Calu3 (cell line): ENCODE measurements at regions not wholly inside any gene's neighbourhood (a gene's known extent, or its start where the extent isn't known, plus 50 kb on each side); places are given as distances from the start of the nearest gene placed in this dataset.

Experiments
- BruUV-seq: library from RNA; stranded (reverse); fragments of 400-500 nt; replicated peaks from 2 replicates; lab custom pipeline; 2021; lab: Mats Ljungman, UMichigan
- CTCF ChIA-PET: fragments of 300-600 bp; sonication (Branson Sonifier 250); formaldehyde crosslinking; loops from one replicate; lab custom pipeline; 2022; ENCODE audit warnings: antibody characterized with exemption; lab: Charles Lee
- DNase-seq: peaks from one replicate; pipeline ENCODE4 v3.0.0; 2022
- H3K27ac Mint-ChIP-seq: one replicate; pipeline ENCODE4 v1.8.0; 2022; ENCODE audit warnings: mixed read lengths; ENCODE audit not compliant: unreplicated experiment
- H3K27me3 Mint-ChIP-seq: one replicate; pipeline ENCODE4 v1.8.0; 2022; ENCODE audit warnings: mixed read lengths; ENCODE audit not compliant: unreplicated experiment
- H3K36me3 Mint-ChIP-seq: one replicate; pipeline ENCODE4 v1.8.0; 2022; ENCODE audit warnings: mild to moderate bottlenecking, moderate library complexity, mixed read lengths; ENCODE audit not compliant: insufficient read depth, unreplicated experiment
- H3K4me1 Mint-ChIP-seq: one replicate; pipeline ENCODE4 v1.8.0; 2022; ENCODE audit warnings: mild to moderate bottlenecking, low read depth, mixed read lengths; ENCODE audit not compliant: unreplicated experiment
- H3K4me3 Mint-ChIP-seq: one replicate; pipeline ENCODE4 v1.8.0; 2022; ENCODE audit warnings: mild to moderate bottlenecking, low read depth, moderate library complexity, mixed read lengths; ENCODE audit not compliant: unreplicated experiment
- H3K9me3 Mint-ChIP-seq: one replicate; pipeline ENCODE4 v1.8.0; 2022; ENCODE audit warnings: low read depth, mixed read lengths; ENCODE audit not compliant: unreplicated experiment
- CTCF ChIP-seq: fragments of 200-600 bp; IDR thresholded peaks from one replicate; pipeline ENCODE4 v1.8.0; 2022; ENCODE audit warnings: antibody characterized with exemption; ENCODE audit not compliant: unreplicated experiment
- intact Hi-C: fragments of 100-400 bp; cut with micrococcal nuclease; formaldehyde crosslinking; loops from one replicate; pipeline ENCODE4 v1.10.0; 2022; ENCODE audit not compliant: unreplicated experiment

GRCh38 chr9:23603311-23603710 lies 222.7 kb downstream of the ELAVL2 start:
- intact Hi-C loops = no loop called here
- H3K4me1 Mint-ChIP-seq = peaks cover 21% of the 10 kb centered on the region
- DNase-seq = no peak
- no peaks in the 10 kb centered on the region for H3K27me3 Mint-ChIP-seq
- no peak overlapping the region for H3K27ac Mint-ChIP-seq
- CTCF ChIA-PET = no interaction called here
- no peaks in the 10 kb centered on the region for H3K36me3 Mint-ChIP-seq
- H3K4me3 Mint-ChIP-seq = no peak overlapping the region
- H3K9me3 Mint-ChIP-seq = no peaks in the 10 kb centered on the region
- no TSS peak for BruUV-seq
- TF ChIP-seq CTCF = no peak

GRCh38 chr9:23606107-23606506 lies 219.9 kb downstream of the ELAVL2 start:
- CTCF ChIA-PET = no interaction called here
- DNase-seq = no peak
- Mint-ChIP-seq H3K4me1 (peaks cover 6% of the 10 kb centered on the region), H3K36me3 (no peaks in the 10 kb centered on the region), H3K27ac (no peak overlapping the region), H3K27me3 (no peaks in the 10 kb centered on the region), H3K9me3 (no peaks in the 10 kb centered on the region), H3K4me3 (no peak overlapping the region)
- no peak for TF ChIP-seq CTCF
- intact Hi-C loops = no loop called here
- BruUV-seq = no TSS peak

GRCh38 chr9:23608456-23608855 lies 217.6 kb downstream of the ELAVL2 start:
- no peak for DNase-seq
- intact Hi-C loops = no loop called here
- Mint-ChIP-seq H3K36me3 (no peaks in the 10 kb centered on the region), H3K4me3 (no peak overlapping the region), H3K4me1 (no peaks in the 10 kb centered on the region), H3K27me3 (no peaks in the 10 kb centered on the region), H3K27ac (no peak overlapping the region), H3K9me3 (no peaks in the 10 kb centered on the region)
- CTCF ChIA-PET = no interaction called here
- TF ChIP-seq CTCF = no peak
- BruUV-seq = no TSS peak

- BruUV-seq = no TSS peak
- no peaks in the 10 kb centered on the region for H3K36me3 Mint-ChIP-seq
- no peaks in the 10 kb centered on the region for H3K4me1 Mint-ChIP-seq
- H3K27ac Mint-ChIP-seq = no peak overlapping the region
- no peak for DNase-seq
- H3K9me3 Mint-ChIP-seq = no peaks in the 10 kb centered on the region
- no peaks in the 10 kb centered on the region for H3K27me3 Mint-ChIP-seq
- H3K4me3 Mint-ChIP-seq = no peak overlapping the region
- intact Hi-C loops = no loop called here
- TF ChIP-seq CTCF = no peak
- CTCF ChIA-PET = no interaction called here
Observed at GRCh38 chr9:23611869-23612268, 214.2 kb downstream of the ELAVL2 start.
